HL-60 (cell line): ENCODE measurements at regions not wholly inside any gene's neighbourhood (a gene's known extent, or its start where the extent isn't known, plus 50 kb on each side); places are given as distances from the start of the nearest gene placed in this dataset.

ENCODE experiments used
- GABPA ChIP-seq: IDR thresholded peaks from 2 replicates; pipeline ENCODE4 v1.6.1; 2012; ENCODE audit warnings: low read depth
- POLR2AphosphoS5 ChIP-seq: IDR thresholded peaks from 2 replicates; pipeline ENCODE4 v1.6.1; 2012; ENCODE audit warnings: low read depth
- REST ChIP-seq: IDR thresholded peaks from 2 replicates; pipeline ENCODE4 v1.6.1; 2012; ENCODE audit warnings: low read depth; ENCODE audit not compliant: insufficient replicate concordance
- TF ChIP-seq, protein P1 (sequence below): IDR thresholded peaks from one replicate; pipeline ENCODE4 v1.5.1; 2011; ENCODE audit warnings: low read length, control low read depth, inconsistent platforms; ENCODE audit not compliant: insufficient read depth

- TF ChIP-seq POLR2AphosphoS5 (no peak), GABPA (no peak), REST (no peak)
- TF ChIP-seq, protein P1, sequence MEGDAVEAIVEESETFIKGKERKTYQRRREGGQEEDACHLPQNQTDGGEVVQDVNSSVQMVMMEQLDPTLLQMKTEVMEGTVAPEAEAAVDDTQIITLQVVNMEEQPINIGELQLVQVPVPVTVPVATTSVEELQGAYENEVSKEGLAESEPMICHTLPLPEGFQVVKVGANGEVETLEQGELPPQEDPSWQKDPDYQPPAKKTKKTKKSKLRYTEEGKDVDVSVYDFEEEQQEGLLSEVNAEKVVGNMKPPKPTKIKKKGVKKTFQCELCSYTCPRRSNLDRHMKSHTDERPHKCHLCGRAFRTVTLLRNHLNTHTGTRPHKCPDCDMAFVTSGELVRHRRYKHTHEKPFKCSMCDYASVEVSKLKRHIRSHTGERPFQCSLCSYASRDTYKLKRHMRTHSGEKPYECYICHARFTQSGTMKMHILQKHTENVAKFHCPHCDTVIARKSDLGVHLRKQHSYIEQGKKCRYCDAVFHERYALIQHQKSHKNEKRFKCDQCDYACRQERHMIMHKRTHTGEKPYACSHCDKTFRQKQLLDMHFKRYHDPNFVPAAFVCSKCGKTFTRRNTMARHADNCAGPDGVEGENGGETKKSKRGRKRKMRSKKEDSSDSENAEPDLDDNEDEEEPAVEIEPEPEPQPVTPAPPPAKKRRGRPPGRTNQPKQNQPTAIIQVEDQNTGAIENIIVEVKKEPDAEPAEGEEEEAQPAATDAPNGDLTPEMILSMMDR, result no peak
Observed at GRCh38 chr1:190688096-190688495, 210.4 kb upstream of the BRINP3 start.
